ENCODE measurements at regions not wholly inside any gene's neighbourhood (a gene's known extent, or its start where the extent isn't known, plus 50 kb on each side); places are given as distances from the start of the nearest gene placed in this dataset.

DNA sequence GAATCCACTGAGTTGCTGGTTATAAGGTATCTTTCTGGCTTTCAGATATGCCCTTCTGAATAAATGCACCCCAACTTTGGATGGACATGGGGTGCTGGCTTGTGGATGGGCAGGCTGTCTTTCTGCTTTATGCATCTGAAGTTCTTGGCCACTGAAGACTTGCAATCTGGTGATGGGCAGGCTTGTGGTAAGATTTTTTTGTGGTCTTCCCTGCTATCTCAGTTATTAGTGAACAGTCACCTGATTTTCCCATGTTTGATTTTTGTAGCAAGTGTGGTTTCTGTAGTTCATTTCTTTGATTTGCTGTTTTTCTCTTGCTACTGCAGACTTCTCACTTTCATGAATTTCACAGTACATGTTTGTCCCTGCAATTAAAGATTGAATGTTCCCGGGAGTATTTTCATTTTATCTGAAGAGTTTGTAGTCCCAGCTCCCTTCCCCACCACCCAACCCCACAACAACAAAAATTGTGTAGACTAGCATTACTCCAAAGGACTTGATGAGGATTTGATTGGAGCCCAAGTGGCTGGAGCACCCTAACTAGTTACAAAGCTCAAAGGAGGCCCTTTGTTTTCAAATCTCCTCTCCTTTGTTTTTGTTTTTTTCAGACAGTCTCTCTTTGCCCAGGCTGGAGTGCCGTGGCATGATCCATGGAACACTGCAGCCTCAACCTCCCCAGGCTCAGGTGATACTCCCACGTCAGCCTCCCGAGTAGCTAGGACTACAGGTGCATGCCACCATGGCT, 63.6 kb upstream of the MGAT5 start:
- Histone ChIP-seq H3K4me3 (no peak overlapping the region), H3K27ac (no peak overlapping the region), H3K4me1 (peaks cover 3% of the 10 kb centered on the region), H3K36me3 (ENCODE audit: insufficient read depth in 1 of 2, low read depth in 1 of 2) (no peaks in the 10 kb centered on the region), H3K9me3 (no peaks in the 10 kb centered on the region), H3K27me3 (ENCODE audit: insufficient read depth in 3 of 3, low read length in 2 of 3) (no peaks in the 10 kb centered on the region)
- intact Hi-C loops (cut with DNase I): no loop called here
- DNase-seq: no peak
- 53 to 81% (median 60%) methylated on average over 4 of the region's 4 CpGs for WGBS, 3 donors
- no peak for ATAC-seq
- TF ChIP-seq, protein P1, sequence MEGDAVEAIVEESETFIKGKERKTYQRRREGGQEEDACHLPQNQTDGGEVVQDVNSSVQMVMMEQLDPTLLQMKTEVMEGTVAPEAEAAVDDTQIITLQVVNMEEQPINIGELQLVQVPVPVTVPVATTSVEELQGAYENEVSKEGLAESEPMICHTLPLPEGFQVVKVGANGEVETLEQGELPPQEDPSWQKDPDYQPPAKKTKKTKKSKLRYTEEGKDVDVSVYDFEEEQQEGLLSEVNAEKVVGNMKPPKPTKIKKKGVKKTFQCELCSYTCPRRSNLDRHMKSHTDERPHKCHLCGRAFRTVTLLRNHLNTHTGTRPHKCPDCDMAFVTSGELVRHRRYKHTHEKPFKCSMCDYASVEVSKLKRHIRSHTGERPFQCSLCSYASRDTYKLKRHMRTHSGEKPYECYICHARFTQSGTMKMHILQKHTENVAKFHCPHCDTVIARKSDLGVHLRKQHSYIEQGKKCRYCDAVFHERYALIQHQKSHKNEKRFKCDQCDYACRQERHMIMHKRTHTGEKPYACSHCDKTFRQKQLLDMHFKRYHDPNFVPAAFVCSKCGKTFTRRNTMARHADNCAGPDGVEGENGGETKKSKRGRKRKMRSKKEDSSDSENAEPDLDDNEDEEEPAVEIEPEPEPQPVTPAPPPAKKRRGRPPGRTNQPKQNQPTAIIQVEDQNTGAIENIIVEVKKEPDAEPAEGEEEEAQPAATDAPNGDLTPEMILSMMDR (IDR thresholded peaks at IDR 0.05): no peak

DNA sequence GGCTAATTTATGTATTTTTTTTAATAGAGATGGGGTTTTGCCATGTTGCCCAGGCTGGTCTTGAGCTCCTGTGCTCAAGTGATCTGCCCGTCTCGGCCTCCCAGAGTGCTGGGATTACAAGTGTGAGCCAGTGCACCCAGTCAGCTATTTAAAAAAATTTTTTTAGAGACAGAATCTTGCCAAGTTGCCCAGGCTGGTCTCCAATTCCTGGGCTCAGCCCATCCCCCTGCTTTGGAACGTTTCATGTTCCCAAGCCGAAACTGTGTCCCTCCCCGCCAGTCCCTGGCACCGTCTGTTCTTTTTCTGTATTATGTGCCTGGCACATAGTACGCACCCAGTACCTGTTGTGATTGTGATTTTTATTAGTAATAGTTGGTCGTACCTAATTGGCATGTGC, 63.1 kb upstream of the MGAT5 start:
- H3K9me3 ChIP-seq: no peaks in the 10 kb centered on the region
- DNase-seq (no peak), ATAC-seq (no peak)
- TF ChIP-seq, protein P1 (IDR thresholded peaks at IDR 0.05): no peak
- no peaks in the 10 kb centered on the region for H3K27me3 ChIP-seq (ENCODE audit: insufficient read depth in 3 of 3, low read length in 2 of 3)
- intact Hi-C loops (cut with DNase I): no loop called here
- peaks cover 3% of the 10 kb centered on the region for H3K4me1 ChIP-seq
- H3K36me3 ChIP-seq (ENCODE audit: insufficient read depth in 1 of 2, low read depth in 1 of 2): no peaks in the 10 kb centered on the region
- WGBS, 3 donors: 34 to 65% (median 35%) methylated on average over 8 of the region's 8 CpGs
- H3K27ac ChIP-seq: no peak overlapping the region
- H3K4me3 ChIP-seq: no peak overlapping the region

DNA sequence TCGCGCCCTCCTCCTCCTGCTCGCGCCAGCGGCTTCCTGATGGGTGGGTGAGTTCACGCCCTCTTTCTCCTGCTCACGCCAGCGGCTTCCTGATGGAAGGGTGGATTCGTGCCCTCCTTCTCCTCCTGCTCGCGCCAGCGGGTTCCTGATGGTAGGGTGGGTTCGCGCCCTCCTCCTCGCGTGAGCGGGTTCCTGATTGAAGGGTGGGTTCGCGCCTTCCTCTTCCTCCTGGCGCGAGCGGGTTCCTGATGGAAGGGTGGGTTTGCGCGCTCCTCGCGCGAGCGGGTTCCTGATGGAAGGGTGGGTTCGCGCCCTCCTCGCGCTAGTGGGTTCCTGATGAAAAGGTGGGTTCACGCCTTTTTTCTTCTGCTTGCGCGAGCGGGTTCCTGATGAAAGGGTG, 62.0 kb upstream of the MGAT5 start:
- Histone ChIP-seq H3K36me3 (ENCODE audit: insufficient read depth in 1 of 2, low read depth in 1 of 2) (no peaks in the 10 kb centered on the region), H3K27me3 (ENCODE audit: insufficient read depth in 3 of 3, low read length in 2 of 3) (no peaks in the 10 kb centered on the region), H3K9me3 (no peaks in the 10 kb centered on the region), H3K4me1 (peaks cover 3% of the 10 kb centered on the region), H3K27ac (no peak overlapping the region), H3K4me3 (no peak overlapping the region)
- DNase-seq (no peak), ATAC-seq (no peak)
- TF ChIP-seq, protein P1 (IDR thresholded peaks at IDR 0.05): no peak
- WGBS, 3 donors: 98 to 99% (median 99%) methylated on average over 36 of the region's 36 CpGs
- intact Hi-C loops (cut with DNase I): no loop called here

DNA sequence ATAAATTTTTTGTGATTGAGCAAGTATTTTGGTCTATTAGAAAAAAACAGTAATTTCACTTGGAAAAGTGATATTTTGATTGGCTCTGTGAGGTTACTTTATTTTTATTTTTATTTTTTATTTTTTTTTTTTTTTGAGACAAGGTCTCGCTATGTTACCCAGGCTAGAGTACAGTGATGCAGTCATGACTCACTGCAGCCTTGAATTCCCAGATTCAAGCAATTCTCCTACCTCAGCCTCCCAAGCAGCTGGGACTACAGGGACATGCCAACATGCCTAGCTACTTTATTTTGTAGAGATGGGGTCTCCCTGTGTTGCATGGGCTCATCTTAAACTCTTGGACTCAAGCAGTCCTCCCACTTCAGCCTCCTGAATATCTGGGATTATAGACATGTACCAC, 60.9 kb upstream of the MGAT5 start:
- no peaks in the 10 kb centered on the region for H3K9me3 ChIP-seq
- DNase-seq (no peak), ATAC-seq (no peak)
- H3K4me3 ChIP-seq: no peak overlapping the region
- no peaks in the 10 kb centered on the region for H3K36me3 ChIP-seq (ENCODE audit: insufficient read depth in 1 of 2, low read depth in 1 of 2)
- no peak overlapping the region for H3K27ac ChIP-seq
- H3K4me1 ChIP-seq: peaks cover 3% of the 10 kb centered on the region
- intact Hi-C loops (cut with DNase I): no loop called here
- TF ChIP-seq, protein P1 (IDR thresholded peaks at IDR 0.05): no peak
- H3K27me3 ChIP-seq (ENCODE audit: insufficient read depth in 3 of 3, low read length in 2 of 3): no peaks in the 10 kb centered on the region
- 81 to 95% (median 81%) methylated on average over 1 of the region's 1 CpG for WGBS, 3 donors

DNA sequence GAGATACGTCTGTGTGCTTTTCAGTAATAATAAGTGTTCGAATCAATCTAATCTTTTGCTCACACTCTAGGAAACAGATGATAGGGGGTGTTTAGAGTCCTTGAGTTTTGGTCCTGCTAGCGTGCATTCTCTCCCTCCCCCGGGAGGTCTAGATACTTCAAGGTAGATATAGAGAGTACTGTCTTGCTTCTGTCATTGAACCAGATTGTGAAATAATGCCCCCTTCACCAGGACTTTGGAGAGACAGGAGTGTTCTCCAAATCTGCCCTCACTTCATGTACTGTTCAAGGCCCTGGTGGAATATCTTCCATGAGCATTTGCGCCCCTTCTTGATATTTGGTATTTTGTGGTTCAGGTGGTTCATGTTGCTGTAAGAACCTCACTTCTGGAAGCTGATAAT, 59.4 kb upstream of the MGAT5 start:
- no peaks in the 10 kb centered on the region for H3K27me3 ChIP-seq (ENCODE audit: insufficient read depth in 3 of 3, low read length in 2 of 3)
- 96 to 97% (median 97%) methylated on average over 5 of the region's 5 CpGs for WGBS, 3 donors
- TF ChIP-seq, protein P1 (IDR thresholded peaks at IDR 0.05): no peak
- no peak overlapping the region for H3K27ac ChIP-seq
- no peak overlapping the region for H3K4me3 ChIP-seq
- DNase-seq: no peak
- intact Hi-C loops (cut with DNase I): no loop called here
- no peaks in the 10 kb centered on the region for H3K36me3 ChIP-seq (ENCODE audit: insufficient read depth in 1 of 2, low read depth in 1 of 2)
- no peaks in the 10 kb centered on the region for H3K4me1 ChIP-seq
- no peaks in the 10 kb centered on the region for H3K9me3 ChIP-seq
- no peak for ATAC-seq

Data from psoas muscle (tissue), 7 donors.